SK-N-SH (cell line): ENCODE measurements at regions not wholly inside any gene's neighbourhood (a gene's known extent, or its start where the extent isn't known, plus 50 kb on each side); places are given as distances from the start of the nearest gene placed in this dataset.

Source experiments
- CTCF ChIA-PET: fragments of 300-600, 350-600 bp; formaldehyde crosslinking; extraction: SDS; loops from one replicate; lab custom pipeline; 2021; lab: Yijun Ruan, JAX
- POLR2A ChIA-PET: fragments of 350-600 bp; sonication (Branson Sonifier 250); formaldehyde crosslinking; extraction: SDS; loops from one replicate; lab custom pipeline; 2020; ENCODE audit warnings: antibody characterized with exemption, inconsistent platforms; lab: Yijun Ruan, JAX
- DNase-seq: peaks from one replicate; pipeline ENCODE4 v3.0.0; 2012
- H2AFZ ChIP-seq: fragments of 200-600 bp; sonication (generic); 2 replicates; pipeline ENCODE4 v1.8.1; 2016; ENCODE audit warnings: antibody characterized with exemption, mild to moderate bottlenecking, low read depth
- H3F3A ChIP-seq: fragments of 200-600 bp; sonication (generic); replicated peaks from 2 replicates; pipeline ENCODE3; 2016; ENCODE audit warnings: antibody characterized with exemption, mild to moderate bottlenecking; ENCODE audit not compliant: insufficient read depth
- H3K27ac ChIP-seq, 2 experiments: fragments of 200-500 bp in 1 of 2; fragments of 200-600 bp in 1 of 2; sonication (Bioruptor generic) in 1 of 2; sonication (generic), shearing (Covaris generic) in 1 of 2; 2 replicates each; pipeline versions ENCODE4 v1.5.1 to v1.6.1; 2014 to 2016; ENCODE audit warnings: low read depth in 2 of 2, inconsistent platforms in 1 of 2, low read length in 1 of 2, mild to moderate bottlenecking in 1 of 2, mixed read lengths in 1 of 2
- H3K27me3 ChIP-seq: fragments of 200-600 bp; sonication (generic), shearing (Covaris generic); 2 replicates; pipeline ENCODE4 v1.6.1; 2016; ENCODE audit warnings: mixed run types; ENCODE audit not compliant: insufficient read depth
- H3K36me3 ChIP-seq, 2 experiments: fragments of 200-500 bp in 1 of 2; fragments of 200-600 bp in 1 of 2; sonication (Bioruptor generic) in 1 of 2; sonication (generic) in 1 of 2; replicated peaks in 1 of 2; 2 replicates each; pipeline versions ENCODE3 to v1.5.1; 2014 to 2016; ENCODE audit warnings: low read length in 1 of 2, mild to moderate bottlenecking in 1 of 2; ENCODE audit not compliant: insufficient read depth in 2 of 2, control insufficient read depth in 1 of 2
- H3K4me1 ChIP-seq, 2 experiments: fragments of 200-500 bp in 1 of 2; fragments of 200-600 bp in 1 of 2; sonication (Bioruptor generic) in 1 of 2; sonication (generic), shearing (Covaris generic) in 1 of 2; 2 replicates each; pipeline versions ENCODE4 v1.5.1 to v1.6.1; 2014 to 2016; ENCODE audit warnings: low read depth in 1 of 2, low read length in 1 of 2, mixed run types in 1 of 2; ENCODE audit not compliant: insufficient read depth in 2 of 2, control insufficient read depth in 1 of 2
- H3K4me2 ChIP-seq: fragments of 200-600 bp; sonication (generic), shearing (Covaris generic); 2 replicates; pipeline ENCODE4 v1.6.1; 2017; ENCODE audit warnings: mixed run types
- H3K4me3 ChIP-seq, 2 experiments: fragments of 200-500 bp in 1 of 2; fragments of 200-600 bp in 1 of 2; sonication (Bioruptor generic) in 1 of 2; sonication (generic), shearing (Covaris generic) in 1 of 2; 2 replicates each; pipeline versions ENCODE4 v1.5.1 to v1.8.1; 2014 to 2016; ENCODE audit warnings: low read depth in 2 of 2, inconsistent platforms in 1 of 2, low read length in 1 of 2, mild to moderate bottlenecking in 1 of 2, mixed read lengths in 1 of 2, moderate library complexity in 1 of 2
- H3K79me2 ChIP-seq: fragments of 200-600 bp; sonication (generic); 2 replicates; pipeline ENCODE4 v1.8.1; 2017; ENCODE audit warnings: mild to moderate bottlenecking; ENCODE audit not compliant: insufficient read depth
- H3K9ac ChIP-seq: fragments of 200-600 bp; sonication (generic); 2 replicates; pipeline ENCODE4 v1.6.1; 2017; ENCODE audit warnings: mixed run types
- H3K9me2 ChIP-seq: fragments of 200-600 bp; sonication (generic); 2 replicates; pipeline ENCODE4 v1.6.1; 2017; ENCODE audit warnings: mixed run types
- H3K9me3 ChIP-seq: fragments of 200-600 bp; sonication (generic); 2 replicates; pipeline ENCODE4 v1.6.1; 2017; ENCODE audit warnings: mixed run types, mild to moderate bottlenecking, moderate library complexity
- H4K20me1 ChIP-seq: fragments of 200-600 bp; sonication (generic); 2 replicates; pipeline ENCODE4 v1.6.1; 2017; ENCODE audit warnings: mild to moderate bottlenecking, mixed run types; ENCODE audit not compliant: insufficient read depth
- CHD2 ChIP-seq: fragments of 150-350 bp; IDR thresholded peaks from 2 replicates; pipeline ENCODE4 v1.6.1; 2018; ENCODE audit warnings: low read length; ENCODE audit not compliant: partially characterized antibody
- EZH2phosphoT487 ChIP-seq: fragments of 200-600 bp; sonication (generic); IDR thresholded peaks from 2 replicates; pipeline ENCODE4 v1.6.1; 2017; ENCODE audit warnings: low read depth, mixed run types, mild to moderate bottlenecking, antibody characterized with exemption, moderate library complexity, borderline replicate concordance
- FOXM1 ChIP-seq: IDR thresholded peaks from 2 replicates; pipeline ENCODE4 v1.4.0; 2012; ENCODE audit warnings: low read depth, mild to moderate bottlenecking
- GATA2 ChIP-seq: sonication (generic); formaldehyde crosslinking; IDR thresholded peaks from 2 replicates; pipeline ENCODE4 v1.5.0; 2020; ENCODE audit warnings: mild to moderate bottlenecking, missing genetic modification reagents
- IRF3 ChIP-seq: fragments of 150-350 bp; IDR thresholded peaks from 2 replicates; pipeline ENCODE4 v1.6.1; 2016; ENCODE audit warnings: mild to moderate bottlenecking, low read depth, low read length
- JUND ChIP-seq: IDR thresholded peaks from 2 replicates; pipeline ENCODE4 v1.4.0; 2012
- MEF2A ChIP-seq: IDR thresholded peaks from 2 replicates; pipeline ENCODE4 v1.4.0; 2012; ENCODE audit warnings: low read depth, borderline replicate concordance
- MXI1 ChIP-seq: IDR thresholded peaks from 2 replicates; pipeline ENCODE4 v1.6.1; 2012; ENCODE audit warnings: mild to moderate bottlenecking, low read depth, low read length, improper control_type of control experiment
- NFIC ChIP-seq: IDR thresholded peaks from 2 replicates; pipeline ENCODE4 v1.4.0; 2012; ENCODE audit warnings: borderline replicate concordance
- NRF1 ChIP-seq: IDR thresholded peaks from 2 replicates; pipeline ENCODE4 v1.6.1; 2012; ENCODE audit warnings: low read depth, mild to moderate bottlenecking, low read length
- PBX3 ChIP-seq: IDR thresholded peaks from 2 replicates; pipeline ENCODE4; 2012
- RXRA ChIP-seq: IDR thresholded peaks from 2 replicates; pipeline ENCODE4 v1.4.0; 2012; ENCODE audit warnings: low read depth, mild to moderate bottlenecking, borderline replicate concordance
- SIN3A ChIP-seq: IDR thresholded peaks from 2 replicates; pipeline ENCODE4 v1.6.1; 2012; ENCODE audit warnings: low read depth, mild to moderate bottlenecking, low read length, moderate library complexity, borderline replicate concordance
- SMC3 ChIP-seq: IDR thresholded peaks from 2 replicates; pipeline ENCODE4 v1.6.1; 2012; ENCODE audit warnings: low read depth, low read length, improper control_type of control experiment
- TAF1 ChIP-seq: IDR thresholded peaks from 2 replicates; pipeline ENCODE4 v1.6.1; 2012; ENCODE audit warnings: low read depth, mild to moderate bottlenecking, low read length, moderate library complexity, borderline replicate concordance
- USF1 ChIP-seq: IDR thresholded peaks from 2 replicates; pipeline ENCODE4 v1.4.0; 2012; ENCODE audit warnings: low read depth, borderline replicate concordance
- WGBS: methylation state at CpG from one replicate; pipeline ENCODE4 v1.1.6; 2017; ENCODE audit warnings: low lambda C conversion rate; 5-methylcytosine and 5-hydroxymethylcytosine counted together
- TF ChIP-seq, protein P1 (sequence below): fragments of 200-600 bp; sonication (generic); IDR thresholded peaks from 2 replicates; pipeline ENCODE4 v1.6.1; 2017; ENCODE audit warnings: antibody characterized with exemption, mild to moderate bottlenecking, moderate library complexity

DNA sequence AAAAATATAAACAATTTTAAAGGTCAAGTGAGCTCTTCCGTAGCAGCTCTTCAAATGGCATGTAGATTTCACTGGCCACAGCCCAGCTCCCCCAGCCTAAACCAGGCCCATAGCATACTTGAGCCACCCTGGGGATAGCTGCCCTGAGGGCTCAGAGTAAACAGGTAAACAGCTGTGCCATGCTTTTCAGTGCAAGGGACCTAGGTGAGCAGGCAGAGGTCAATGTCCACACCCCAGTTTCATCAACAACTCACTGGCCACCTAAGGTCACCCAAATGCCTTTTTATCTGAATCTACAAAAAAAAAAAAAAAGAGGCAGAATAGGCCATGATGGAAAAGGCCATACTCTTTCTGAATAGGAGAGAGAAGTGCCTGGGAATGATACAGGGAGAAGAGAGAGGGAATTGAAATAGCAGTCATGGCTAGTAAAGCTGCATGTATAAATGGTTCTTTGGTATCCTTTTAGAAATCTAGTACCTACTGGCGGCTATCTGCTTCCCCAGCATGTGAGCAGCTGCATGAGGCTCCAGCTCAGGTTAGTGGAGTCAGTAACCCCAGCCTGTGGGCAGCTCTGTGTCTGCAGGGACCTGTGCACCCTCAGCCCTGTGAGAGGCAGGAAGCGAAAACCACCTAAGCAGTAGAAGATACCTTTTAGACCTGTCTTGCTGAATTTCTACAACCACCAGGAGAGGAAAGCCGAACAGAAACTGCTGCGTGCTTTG lies 77.0 kb downstream of the FOXA2 start:
- Histone ChIP-seq H3K36me3 (no peaks in the 10 kb centered on the region), H4K20me1 (no peaks in the 10 kb centered on the region), H3K9me3 (no peaks in the 10 kb centered on the region), H3K79me2 (no peaks in the 10 kb centered on the region), H3K9me2 (no peaks in the 10 kb centered on the region), H3K27me3 (peaks cover 49% of the 10 kb centered on the region; the same call in 1 of the 2 replicates), H3K27ac (no peak overlapping the region), H3K4me1 (no peaks in the 10 kb centered on the region), H3K4me3 (no peak overlapping the region), H3K9ac (no peak overlapping the region), H3K4me2 (no peak overlapping the region), H2AFZ (no peak overlapping the region), H3F3A (no peaks in the 10 kb centered on the region)
- ChIA-PET CTCF (interaction anchor here (1.2 kb wide), 1 partner anchor 184 kb away, joined by 3 read pairs; no protein-coding TSS in a partner anchor), POLR2A (no interaction called here)
- no peak for DNase-seq
- 21% methylated on average over 5 of the region's 5 CpGs for WGBS
- no peak for TF ChIP-seq CHD2
- no peak for TF ChIP-seq FOXM1
- TF ChIP-seq SMC3, result no peak
- no peak for TF ChIP-seq NFIC
- TF ChIP-seq PBX3, result no peak
- no peak for TF ChIP-seq IRF3
- TF ChIP-seq NRF1, result no peak
- no peak for TF ChIP-seq EZH2phosphoT487
- TF ChIP-seq MEF2A, result no peak
- TF ChIP-seq JUND, result no peak
- TF ChIP-seq GATA2, result no peak
- no peak for TF ChIP-seq SIN3A
- no peak for TF ChIP-seq MXI1
- TF ChIP-seq USF1, result no peak
- no peak for TF ChIP-seq RXRA
- TF ChIP-seq, protein P1, sequence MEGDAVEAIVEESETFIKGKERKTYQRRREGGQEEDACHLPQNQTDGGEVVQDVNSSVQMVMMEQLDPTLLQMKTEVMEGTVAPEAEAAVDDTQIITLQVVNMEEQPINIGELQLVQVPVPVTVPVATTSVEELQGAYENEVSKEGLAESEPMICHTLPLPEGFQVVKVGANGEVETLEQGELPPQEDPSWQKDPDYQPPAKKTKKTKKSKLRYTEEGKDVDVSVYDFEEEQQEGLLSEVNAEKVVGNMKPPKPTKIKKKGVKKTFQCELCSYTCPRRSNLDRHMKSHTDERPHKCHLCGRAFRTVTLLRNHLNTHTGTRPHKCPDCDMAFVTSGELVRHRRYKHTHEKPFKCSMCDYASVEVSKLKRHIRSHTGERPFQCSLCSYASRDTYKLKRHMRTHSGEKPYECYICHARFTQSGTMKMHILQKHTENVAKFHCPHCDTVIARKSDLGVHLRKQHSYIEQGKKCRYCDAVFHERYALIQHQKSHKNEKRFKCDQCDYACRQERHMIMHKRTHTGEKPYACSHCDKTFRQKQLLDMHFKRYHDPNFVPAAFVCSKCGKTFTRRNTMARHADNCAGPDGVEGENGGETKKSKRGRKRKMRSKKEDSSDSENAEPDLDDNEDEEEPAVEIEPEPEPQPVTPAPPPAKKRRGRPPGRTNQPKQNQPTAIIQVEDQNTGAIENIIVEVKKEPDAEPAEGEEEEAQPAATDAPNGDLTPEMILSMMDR, result no peak
- TF ChIP-seq TAF1, result no peak
- TF ChIP-seq, all 33 proteins: peak for 0
